LNCAP (cell line): ENCODE measurements at regions not wholly inside any gene's neighbourhood (a gene's known extent, or its start where the extent isn't known, plus 50 kb on each side); places are given as distances from the start of the nearest gene placed in this dataset.

Experiments used
- CTCF ChIP-seq: fragments of 450-650 bp; IDR thresholded peaks from 2 replicates; pipeline ENCODE4 v1.5.1; 2017; ENCODE audit warnings: mild to moderate bottlenecking

GRCh38 chr2:195559431-195559914 lies 97.6 kb upstream of the SLC39A10 start:
- no peak for TF ChIP-seq CTCF

- TF ChIP-seq CTCF, result no peak
Measured at GRCh38 chr2:195555971-195556370, 101.1 kb upstream of the SLC39A10 start.

- no peak for TF ChIP-seq CTCF
Measured at GRCh38 chr2:195552581-195552980, 104.4 kb upstream of the SLC39A10 start.

- TF ChIP-seq CTCF, result no peak
Measured at GRCh38 chr2:195548198-195548940, 108.7 kb upstream of the SLC39A10 start.

GRCh38 chr2:195545811-195546210 lies 111.2 kb upstream of the SLC39A10 start:
- no peak for TF ChIP-seq CTCF

- no peak for TF ChIP-seq CTCF
Measured at GRCh38 chr2:195543902-195544894, 112.8 kb upstream of the SLC39A10 start.

GRCh38 chr2:195543063-195543462 lies 114.0 kb upstream of the SLC39A10 start:
- TF ChIP-seq CTCF, result no peak
